GM12878 (cell line): ENCODE measurements at regions not wholly inside any gene's neighbourhood (a gene's known extent, or its start where the extent isn't known, plus 50 kb on each side); places are given as distances from the start of the nearest gene placed in this dataset.

Source experiments
- ATAC-seq: fragments of 200-7000 bp; cut with Tn5 transposase; 3 replicates; pipeline ENCODE4 v1.9.1; 2020; ENCODE audit warnings: mild to moderate bottlenecking, moderate library complexity
- BruUV-seq: library from RNA; stranded (reverse); fragments of 400-500 nt; replicated peaks from 2 replicates; lab custom pipeline; 2021; lab: Mats Ljungman, UMichigan
- CTCF ChIA-PET: fragments of 300-600 bp; sonication (Branson Sonifier 250); formaldehyde crosslinking; extraction: SDS; loops from one replicate; lab custom pipeline; 2021; ENCODE audit warnings: inconsistent platforms; lab: Yijun Ruan, JAX
- POLR2A ChIA-PET: fragments of 350-600 bp; formaldehyde crosslinking; extraction: SDS; loops from one replicate; lab custom pipeline; 2021; ENCODE audit warnings: inconsistent platforms; lab: Charles Lee
- RAD21 ChIA-PET: fragments of 300-600 bp; sonication (Branson Sonifier 250); formaldehyde crosslinking; loops from one replicate; lab custom pipeline; 2023; ENCODE audit warnings: antibody characterized with exemption; ENCODE audit not compliant: unreplicated experiment; lab: Charles Lee
- SMC1A ChIA-PET: fragments of 300-600 bp; sonication (Branson Sonifier 250); formaldehyde crosslinking; loops from one replicate; lab custom pipeline; 2023; ENCODE audit not compliant: unreplicated experiment, uncharacterized antibody; lab: Charles Lee
- DNase-seq: peaks from one replicate; pipeline ENCODE4 v3.0.0-alpha.2; 2011; ENCODE audit warnings: low read depth, low spot score
- FAIRE-seq: peaks from 3 replicates; lab custom pipeline; 2011; peaks lifted over from hg19 to GRCh38; lab: Jason Lieb, UNC
- H2AFZ ChIP-seq: 2 replicates; pipeline ENCODE4 v1.6.0; 2011; ENCODE audit warnings: low read depth, low read length, control low read depth; ENCODE audit not compliant: control insufficient read depth
- H3K27ac ChIP-seq: 2 replicates; pipeline ENCODE4 v1.5.1; 2011; ENCODE audit warnings: control low read depth; ENCODE audit not compliant: control insufficient read depth, insufficient read depth
- H3K27me3 ChIP-seq, 2 experiments: replicated peaks in 1 of 2; 2 replicates each; pipeline versions ENCODE4 v1.6.0 to v1.6.1; 2011; ENCODE audit warnings: low read length in 1 of 2; ENCODE audit not compliant: control insufficient read depth in 2 of 2, insufficient read depth in 2 of 2
- H3K36me3 ChIP-seq, 2 experiments: 2 replicates each; pipeline ENCODE4 v1.5.1; 2011; ENCODE audit warnings: low read length in 1 of 2; ENCODE audit not compliant: control insufficient read depth in 2 of 2, insufficient read depth in 2 of 2
- H3K4me1 ChIP-seq: 2 replicates; pipeline ENCODE4 v1.6.1; 2011; ENCODE audit warnings: mild to moderate bottlenecking, low read length, moderate library complexity, mixed read lengths; ENCODE audit not compliant: control insufficient read depth, insufficient read depth
- H3K4me2 ChIP-seq: 2 replicates; pipeline ENCODE4 v1.6.0; 2011; ENCODE audit warnings: control low read depth; ENCODE audit not compliant: control insufficient read depth, insufficient read depth
- H3K4me3 ChIP-seq: fragments of 200-600 bp; sonication (generic); 2 replicates; pipeline ENCODE4 v1.5.1; 2016
- H3K79me2 ChIP-seq: 2 replicates; pipeline ENCODE4 v1.6.0; 2011; ENCODE audit warnings: low read length; ENCODE audit not compliant: control insufficient read depth, insufficient read depth
- H3K9ac ChIP-seq: 2 replicates; pipeline ENCODE4 v1.8.0; 2011; ENCODE audit warnings: low read length, control low read depth, mixed read lengths; ENCODE audit not compliant: control insufficient read depth, insufficient read depth
- H3K9me3 ChIP-seq: replicated peaks from 3 replicates; pipeline ENCODE4 v1.5.1; 2011; ENCODE audit warnings: mild to moderate bottlenecking, low read length; ENCODE audit not compliant: control insufficient read depth, insufficient read depth
- H4K20me1 ChIP-seq: 2 replicates; pipeline ENCODE4 v1.6.0; 2011; ENCODE audit not compliant: control insufficient read depth, insufficient read depth
- EED ChIP-seq: sonication (generic); IDR thresholded peaks from 2 replicates; pipeline ENCODE4 v1.6.1; 2016; ENCODE audit warnings: antibody characterized with exemption, low read depth
- FOXK2 ChIP-seq: fragments of 450-650 bp; IDR thresholded peaks from 2 replicates; pipeline ENCODE4 v1.6.1; 2017; ENCODE audit warnings: mild to moderate bottlenecking, moderate library complexity
- NFIC ChIP-seq: IDR thresholded peaks from 2 replicates; pipeline ENCODE4 v1.6.1; 2012; ENCODE audit warnings: low read depth, mild to moderate bottlenecking, inconsistent platforms, low read length, moderate library complexity
- POLR2A ChIP-seq: IDR thresholded peaks from 2 replicates; pipeline ENCODE4 v1.6.1; 2011; ENCODE audit warnings: low read depth, mild to moderate bottlenecking, low read length
- RB1 ChIP-seq: fragments of 450-650 bp; formaldehyde crosslinking; IDR thresholded peaks from 2 replicates; pipeline ENCODE4 v1.6.1; 2017; ENCODE audit warnings: mild to moderate bottlenecking, borderline replicate concordance
- RBBP5 ChIP-seq: fragments of 200-600 bp; sonication (generic); conservative IDR thresholded peaks from 2 replicates; pipeline ENCODE4 v1.6.1; 2016
- RFX5 ChIP-seq: IDR thresholded peaks from 2 replicates; pipeline ENCODE4 v1.6.1; 2011; ENCODE audit warnings: low read depth, low read length, improper control_type of control experiment
- SPI1 ChIP-seq: IDR thresholded peaks from 2 replicates; pipeline ENCODE4 v1.6.1; 2011; ENCODE audit warnings: low read depth, mild to moderate bottlenecking, low read length, moderate library complexity, borderline replicate concordance; ENCODE audit not compliant: insufficient read depth
- STAT1 ChIP-seq: fragments of 450-650 bp; conservative IDR thresholded peaks from 2 replicates; pipeline ENCODE4 v1.6.1; 2014; ENCODE audit warnings: antibody characterized with exemption, mild to moderate bottlenecking
- STAT3 ChIP-seq: IDR thresholded peaks from 2 replicates; pipeline ENCODE4 v1.6.1; 2011; ENCODE audit warnings: low read depth, low read length, improper control_type of control experiment
- WRNIP1 ChIP-seq: IDR thresholded peaks from 2 replicates; pipeline ENCODE4 v1.6.1; 2011; ENCODE audit warnings: low read depth, low read length, improper control_type of control experiment, borderline replicate concordance
- YBX1 ChIP-seq: fragments of 450-650 bp; IDR thresholded peaks from 2 replicates; pipeline ENCODE4 v1.6.1; 2016; ENCODE audit warnings: antibody characterized with exemption
- WGBS: methylation state at CpG from one replicate; pipeline ENCODE4 v1.1.6; 2016; ENCODE audit warnings: low lambda C conversion rate; ENCODE audit not compliant: insufficient replicate concordance, insufficient coverage; ENCODE audit errors: missing lambda C conversion rate; 5-methylcytosine and 5-hydroxymethylcytosine counted together
- in situ Hi-C: fragments of 300-500 bp; cut with MboI; formaldehyde crosslinking; loops from 9 replicates; pipeline ENCODE4 v1.14.3; 2018; ENCODE audit warnings: mixed read lengths
- intact Hi-C: fragments of 100-400 bp; cut with micrococcal nuclease; formaldehyde crosslinking; loops from one replicate; pipeline ENCODE4 v1.14.2; 2022; ENCODE audit not compliant: unreplicated experiment
- TF ChIP-seq, protein P1 (sequence below): IDR thresholded peaks from 2 replicates; pipeline ENCODE4 v1.6.1; 2011; ENCODE audit warnings: borderline replicate concordance, low read depth, mild to moderate bottlenecking, moderate library complexity, mixed read lengths, low read length; ENCODE audit not compliant: insufficient read depth; ENCODE audit errors: extremely low read length
- TF ChIP-seq, protein P2 (sequence below): IDR thresholded peaks from 2 replicates; pipeline ENCODE4 v1.6.1; 2011; ENCODE audit warnings: low read depth, mild to moderate bottlenecking, low read length, moderate library complexity, borderline replicate concordance; ENCODE audit errors: extremely low read depth
- TF ChIP-seq, protein P3 (sequence below): fragments of 450-650 bp; conservative IDR thresholded peaks from 2 replicates; pipeline ENCODE4 v1.6.1; 2017; ENCODE audit warnings: mild to moderate bottlenecking, moderate library complexity

DNA sequence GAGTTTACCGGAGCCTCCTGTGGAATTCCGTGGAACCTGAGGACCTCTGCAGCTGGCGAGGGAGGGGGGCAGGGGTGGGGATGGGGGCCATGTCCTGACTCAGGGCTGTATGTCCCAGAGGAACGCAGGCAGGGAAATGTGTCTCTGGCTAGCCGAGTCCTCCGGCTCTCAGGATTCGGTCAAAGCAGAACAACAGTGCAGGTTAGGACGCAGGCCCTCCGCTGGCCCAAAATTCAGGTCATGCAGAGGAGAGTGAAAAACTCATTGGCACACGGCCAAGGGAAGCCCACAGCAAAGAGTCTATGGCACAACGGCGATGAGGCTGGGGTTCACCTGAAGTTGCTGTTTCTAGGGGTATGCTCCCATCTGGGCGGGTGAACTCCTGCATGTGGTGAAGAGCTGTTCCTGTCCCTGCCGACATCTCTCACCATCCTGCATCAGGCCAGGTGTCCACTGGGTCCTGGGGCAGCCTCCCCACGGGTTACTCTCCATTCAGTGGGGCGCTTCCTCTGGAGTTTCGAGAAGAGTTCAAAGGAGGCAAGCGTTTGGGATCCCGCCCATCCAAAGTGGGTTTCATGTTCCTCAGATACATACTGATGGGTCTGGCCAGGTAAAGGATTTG, 1055.3 kb downstream of the BRD1 start:
- Histone ChIP-seq H3K79me2 (no peaks in the 10 kb centered on the region), H2AFZ (no peak overlapping the region), H3K4me3 (no peak overlapping the region), H3K27ac (no peak overlapping the region), H4K20me1 (no peaks in the 10 kb centered on the region), H3K4me2 (no peak overlapping the region), H3K27me3 (no peaks in the 10 kb centered on the region), H3K36me3 (no peaks in the 10 kb centered on the region), H3K9ac (no peak overlapping the region), H3K4me1 (no peaks in the 10 kb centered on the region), H3K9me3 (no peaks in the 10 kb centered on the region; the same call in 2 of the 3 replicates)
- TF ChIP-seq RBBP5 (no peak), EED (no peak), FOXK2 (no peak), NFIC (no peak), STAT3 (no peak), SPI1 (no peak), POLR2A (no peak), STAT1 (no peak), RFX5 (no peak), YBX1 (no peak), WRNIP1 (no peak), RB1 (no peak)
- TF ChIP-seq, protein P1, sequence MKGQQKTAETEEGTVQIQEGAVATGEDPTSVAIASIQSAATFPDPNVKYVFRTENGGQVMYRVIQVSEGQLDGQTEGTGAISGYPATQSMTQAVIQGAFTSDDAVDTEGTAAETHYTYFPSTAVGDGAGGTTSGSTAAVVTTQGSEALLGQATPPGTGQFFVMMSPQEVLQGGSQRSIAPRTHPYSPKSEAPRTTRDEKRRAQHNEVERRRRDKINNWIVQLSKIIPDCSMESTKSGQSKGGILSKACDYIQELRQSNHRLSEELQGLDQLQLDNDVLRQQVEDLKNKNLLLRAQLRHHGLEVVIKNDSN: no peak
- TF ChIP-seq, protein P2, sequence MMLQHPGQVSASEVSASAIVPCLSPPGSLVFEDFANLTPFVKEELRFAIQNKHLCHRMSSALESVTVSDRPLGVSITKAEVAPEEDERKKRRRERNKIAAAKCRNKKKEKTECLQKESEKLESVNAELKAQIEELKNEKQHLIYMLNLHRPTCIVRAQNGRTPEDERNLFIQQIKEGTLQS: no peak
- TF ChIP-seq, protein P3, sequence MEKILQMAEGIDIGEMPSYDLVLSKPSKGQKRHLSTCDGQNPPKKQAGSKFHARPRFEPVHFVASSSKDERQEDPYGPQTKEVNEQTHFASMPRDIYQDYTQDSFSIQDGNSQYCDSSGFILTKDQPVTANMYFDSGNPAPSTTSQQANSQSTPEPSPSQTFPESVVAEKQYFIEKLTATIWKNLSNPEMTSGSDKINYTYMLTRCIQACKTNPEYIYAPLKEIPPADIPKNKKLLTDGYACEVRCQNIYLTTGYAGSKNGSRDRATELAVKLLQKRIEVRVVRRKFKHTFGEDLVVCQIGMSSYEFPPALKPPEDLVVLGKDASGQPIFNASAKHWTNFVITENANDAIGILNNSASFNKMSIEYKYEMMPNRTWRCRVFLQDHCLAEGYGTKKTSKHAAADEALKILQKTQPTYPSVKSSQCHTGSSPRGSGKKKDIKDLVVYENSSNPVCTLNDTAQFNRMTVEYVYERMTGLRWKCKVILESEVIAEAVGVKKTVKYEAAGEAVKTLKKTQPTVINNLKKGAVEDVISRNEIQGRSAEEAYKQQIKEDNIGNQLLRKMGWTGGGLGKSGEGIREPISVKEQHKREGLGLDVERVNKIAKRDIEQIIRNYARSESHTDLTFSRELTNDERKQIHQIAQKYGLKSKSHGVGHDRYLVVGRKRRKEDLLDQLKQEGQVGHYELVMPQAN: no peak
- intact Hi-C loops (no loop called here), in situ Hi-C loops (no loop called here)
- no TSS peak for BruUV-seq
- CTCF ChIA-PET: no interaction called here
- RAD21 ChIA-PET: no interaction called here
- DNase-seq (no peak), ATAC-seq (no peak), FAIRE-seq (no peak)
- 57% methylated on average over 19 of the region's 19 CpGs for WGBS
- POLR2A ChIA-PET: no interaction called here
- SMC1A ChIA-PET: no interaction called here
